GM12878 (cell line): ENCODE measurements at regions not wholly inside any gene's neighbourhood (a gene's known extent, or its start where the extent isn't known, plus 50 kb on each side); places are given as distances from the start of the nearest gene placed in this dataset.

Source experiments
- ATAC-seq: fragments of 200-7000 bp; cut with Tn5 transposase; 3 replicates; pipeline ENCODE4 v1.9.1; 2020; ENCODE audit warnings: mild to moderate bottlenecking, moderate library complexity
- BruUV-seq: library from RNA; stranded (reverse); fragments of 400-500 nt; replicated peaks from 2 replicates; lab custom pipeline; 2021; lab: Mats Ljungman, UMichigan
- CTCF ChIA-PET: fragments of 300-600 bp; sonication (Branson Sonifier 250); formaldehyde crosslinking; extraction: SDS; loops from one replicate; lab custom pipeline; 2021; ENCODE audit warnings: inconsistent platforms; lab: Yijun Ruan, JAX
- POLR2A ChIA-PET: fragments of 350-600 bp; formaldehyde crosslinking; extraction: SDS; loops from one replicate; lab custom pipeline; 2021; ENCODE audit warnings: inconsistent platforms; lab: Charles Lee
- RAD21 ChIA-PET: fragments of 300-600 bp; sonication (Branson Sonifier 250); formaldehyde crosslinking; loops from one replicate; lab custom pipeline; 2023; ENCODE audit warnings: antibody characterized with exemption; ENCODE audit not compliant: unreplicated experiment; lab: Charles Lee
- SMC1A ChIA-PET: fragments of 300-600 bp; sonication (Branson Sonifier 250); formaldehyde crosslinking; loops from one replicate; lab custom pipeline; 2023; ENCODE audit not compliant: unreplicated experiment, uncharacterized antibody; lab: Charles Lee
- DNase-seq: peaks from one replicate; pipeline ENCODE4 v3.0.0-alpha.2; 2011; ENCODE audit warnings: low read depth, low spot score
- FAIRE-seq: peaks from 3 replicates; lab custom pipeline; 2011; peaks lifted over from hg19 to GRCh38; lab: Jason Lieb, UNC
- H2AFZ ChIP-seq: 2 replicates; pipeline ENCODE4 v1.6.0; 2011; ENCODE audit warnings: low read depth, low read length, control low read depth; ENCODE audit not compliant: control insufficient read depth
- H3K27ac ChIP-seq: 2 replicates; pipeline ENCODE4 v1.5.1; 2011; ENCODE audit warnings: control low read depth; ENCODE audit not compliant: control insufficient read depth, insufficient read depth
- H3K27me3 ChIP-seq, 2 experiments: replicated peaks in 1 of 2; 2 replicates each; pipeline versions ENCODE4 v1.6.0 to v1.6.1; 2011; ENCODE audit warnings: low read length in 1 of 2; ENCODE audit not compliant: control insufficient read depth in 2 of 2, insufficient read depth in 2 of 2
- H3K36me3 ChIP-seq, 2 experiments: 2 replicates each; pipeline ENCODE4 v1.5.1; 2011; ENCODE audit warnings: low read length in 1 of 2; ENCODE audit not compliant: control insufficient read depth in 2 of 2, insufficient read depth in 2 of 2
- H3K4me1 ChIP-seq: 2 replicates; pipeline ENCODE4 v1.6.1; 2011; ENCODE audit warnings: mild to moderate bottlenecking, low read length, moderate library complexity, mixed read lengths; ENCODE audit not compliant: control insufficient read depth, insufficient read depth
- H3K4me2 ChIP-seq: 2 replicates; pipeline ENCODE4 v1.6.0; 2011; ENCODE audit warnings: control low read depth; ENCODE audit not compliant: control insufficient read depth, insufficient read depth
- H3K4me3 ChIP-seq: fragments of 200-600 bp; sonication (generic); 2 replicates; pipeline ENCODE4 v1.5.1; 2016
- H3K79me2 ChIP-seq: 2 replicates; pipeline ENCODE4 v1.6.0; 2011; ENCODE audit warnings: low read length; ENCODE audit not compliant: control insufficient read depth, insufficient read depth
- H3K9ac ChIP-seq: 2 replicates; pipeline ENCODE4 v1.8.0; 2011; ENCODE audit warnings: low read length, control low read depth, mixed read lengths; ENCODE audit not compliant: control insufficient read depth, insufficient read depth
- H3K9me3 ChIP-seq: replicated peaks from 3 replicates; pipeline ENCODE4 v1.5.1; 2011; ENCODE audit warnings: mild to moderate bottlenecking, low read length; ENCODE audit not compliant: control insufficient read depth, insufficient read depth
- H4K20me1 ChIP-seq: 2 replicates; pipeline ENCODE4 v1.6.0; 2011; ENCODE audit not compliant: control insufficient read depth, insufficient read depth
- E4F1 ChIP-seq: fragments of 450-650 bp; IDR thresholded peaks from 2 replicates; pipeline ENCODE4 v1.6.1; 2018; ENCODE audit warnings: borderline replicate concordance, mild to moderate bottlenecking; ENCODE audit not compliant: partially characterized antibody
- ESRRA ChIP-seq: IDR thresholded peaks from 2 replicates; pipeline ENCODE4 v1.6.1; 2012; ENCODE audit warnings: mild to moderate bottlenecking, low read length, improper control_type of control experiment
- GATAD2B ChIP-seq: fragments of 450-650 bp; conservative IDR thresholded peaks from 2 replicates; pipeline ENCODE4 v1.6.1; 2017; ENCODE audit warnings: low read depth, mild to moderate bottlenecking, moderate library complexity
- IKZF1 ChIP-seq: fragments of 450-650 bp; conservative IDR thresholded peaks from 2 replicates; pipeline ENCODE4 v1.6.1; 2017; ENCODE audit warnings: antibody characterized with exemption, mild to moderate bottlenecking
- NR2C2 ChIP-seq: IDR thresholded peaks from 2 replicates; pipeline ENCODE4 v1.6.1; 2011; ENCODE audit warnings: borderline replicate concordance, low read depth; ENCODE audit not compliant: control insufficient read depth, insufficient read length
- RAD51 ChIP-seq: fragments of 450-650 bp; IDR thresholded peaks from 2 replicates; pipeline ENCODE4 v1.6.1; 2016; ENCODE audit warnings: moderate library complexity, mild to moderate bottlenecking, inconsistent platforms
- RUNX3 ChIP-seq: IDR thresholded peaks from 2 replicates; pipeline ENCODE4 v1.6.1; 2012; ENCODE audit warnings: low read length, inconsistent platforms
- SMAD5 ChIP-seq: IDR thresholded peaks from 2 replicates; pipeline ENCODE4 v1.6.1; 2016; ENCODE audit warnings: antibody characterized with exemption, low read depth
- SMARCA5 ChIP-seq: fragments of 450-650 bp; IDR thresholded peaks from 2 replicates; pipeline ENCODE4 v1.6.1; 2017; ENCODE audit warnings: mild to moderate bottlenecking
- SREBF1 ChIP-seq: IDR thresholded peaks from 2 replicates; pipeline ENCODE4 v1.6.1; 2012; ENCODE audit warnings: mild to moderate bottlenecking, low read length
- WGBS: methylation state at CpG from one replicate; pipeline ENCODE4 v1.1.6; 2016; ENCODE audit warnings: low lambda C conversion rate; ENCODE audit not compliant: insufficient replicate concordance, insufficient coverage; ENCODE audit errors: missing lambda C conversion rate; 5-methylcytosine and 5-hydroxymethylcytosine counted together
- in situ Hi-C: fragments of 300-500 bp; cut with MboI; formaldehyde crosslinking; loops from 9 replicates; pipeline ENCODE4 v1.14.3; 2018; ENCODE audit warnings: mixed read lengths
- intact Hi-C: fragments of 100-400 bp; cut with micrococcal nuclease; formaldehyde crosslinking; loops from one replicate; pipeline ENCODE4 v1.14.2; 2022; ENCODE audit not compliant: unreplicated experiment

DNA sequence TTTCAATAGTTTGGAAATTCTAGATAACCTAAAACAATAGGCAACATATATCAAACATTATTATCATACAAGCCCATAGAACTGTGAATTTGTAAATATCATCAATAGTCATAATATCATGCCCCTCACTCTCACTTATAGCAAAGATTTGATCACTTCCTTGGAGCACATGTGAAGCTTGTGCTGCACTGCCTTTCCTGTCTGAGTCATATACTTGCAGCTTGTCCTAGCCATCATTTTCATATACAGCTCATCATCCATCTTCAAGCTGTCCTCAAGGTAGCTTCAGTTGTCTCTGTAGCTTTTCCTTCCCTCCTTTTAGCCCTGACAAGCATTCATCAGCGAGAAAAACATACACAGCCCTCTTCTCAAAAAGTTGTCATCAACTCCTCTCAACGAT lies 746.5 kb upstream of the FOXG1 start (continued):
- TF ChIP-seq NR2C2 (no peak), GATAD2B (no peak), IKZF1 (no peak), SMAD5 (no peak), ESRRA (no peak), SREBF1 (no peak), E4F1 (no peak), RAD51 (no peak)
- TF ChIP-seq, all 136 proteins: peak for 0

DNA sequence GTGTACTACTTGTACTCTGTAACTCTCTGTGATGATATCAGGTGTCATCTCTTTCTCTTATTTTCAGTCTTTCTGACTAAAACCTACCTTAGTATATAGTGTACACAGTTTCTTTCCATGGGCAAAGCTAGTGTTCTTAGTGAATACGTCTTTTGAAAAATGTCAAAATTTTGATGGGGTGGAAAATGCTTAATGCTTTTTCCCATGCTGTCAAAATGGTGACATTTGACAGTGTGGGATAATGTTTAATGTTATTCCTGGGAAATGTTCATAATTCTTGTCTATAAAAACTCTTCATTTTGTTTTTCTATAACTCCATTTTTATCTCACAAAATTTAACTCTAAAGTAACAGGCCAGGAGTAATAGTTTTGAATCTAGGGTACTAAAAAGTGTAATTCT lies 742.7 kb upstream of the FOXG1 start:
- no peaks in the 10 kb centered on the region for H3K27me3 ChIP-seq
- TF ChIP-seq SMARCA5: no peak
- TF ChIP-seq RUNX3: no peak
- 13% methylated on average over 1 of the region's 1 CpG for WGBS
- no peaks in the 10 kb centered on the region for H3K9me3 ChIP-seq
- H3K36me3 ChIP-seq: no peaks in the 10 kb centered on the region
- DNase-seq (no peak), ATAC-seq (no peak), FAIRE-seq (no peak)
- H3K4me3 ChIP-seq: no peak overlapping the region
- RAD21 ChIA-PET: no interaction called here
- intact Hi-C loops: no loop called here
- H3K27ac ChIP-seq: no peak overlapping the region
- no peak overlapping the region for H3K9ac ChIP-seq
- in situ Hi-C loops: no loop called here
- H3K4me1 ChIP-seq: no peaks in the 10 kb centered on the region
- no peaks in the 10 kb centered on the region for H3K79me2 ChIP-seq
- POLR2A ChIA-PET: interaction anchor here (0.6 kb wide), 1 partner anchor 173 kb away, joined by 5 read pairs; no protein-coding TSS in a partner anchor
- no peak overlapping the region for H2AFZ ChIP-seq
- CTCF ChIA-PET: interaction anchor here (0.6 kb wide), 1 partner anchor 13 kb away, joined by 3 read pairs; no protein-coding TSS in a partner anchor
- no peaks in the 10 kb centered on the region for H4K20me1 ChIP-seq
- BruUV-seq: no TSS peak
- H3K4me2 ChIP-seq: no peak overlapping the region
- SMC1A ChIA-PET: no interaction called here
